NCI-H146 treated with DMSO at 0.1 percent for 48 hours (cell line): ENCODE measurements at regions not wholly inside any gene's neighbourhood (a gene's known extent, or its start where the extent isn't known, plus 50 kb on each side); places are given as distances from the start of the nearest gene placed in this dataset.

ENCODE experiments used
- DNase-seq: peaks from one replicate; lab custom pipeline; 2025; ENCODE audit not compliant: unreplicated experiment; lab: John Stamatoyannopoulos, UW

DNA sequence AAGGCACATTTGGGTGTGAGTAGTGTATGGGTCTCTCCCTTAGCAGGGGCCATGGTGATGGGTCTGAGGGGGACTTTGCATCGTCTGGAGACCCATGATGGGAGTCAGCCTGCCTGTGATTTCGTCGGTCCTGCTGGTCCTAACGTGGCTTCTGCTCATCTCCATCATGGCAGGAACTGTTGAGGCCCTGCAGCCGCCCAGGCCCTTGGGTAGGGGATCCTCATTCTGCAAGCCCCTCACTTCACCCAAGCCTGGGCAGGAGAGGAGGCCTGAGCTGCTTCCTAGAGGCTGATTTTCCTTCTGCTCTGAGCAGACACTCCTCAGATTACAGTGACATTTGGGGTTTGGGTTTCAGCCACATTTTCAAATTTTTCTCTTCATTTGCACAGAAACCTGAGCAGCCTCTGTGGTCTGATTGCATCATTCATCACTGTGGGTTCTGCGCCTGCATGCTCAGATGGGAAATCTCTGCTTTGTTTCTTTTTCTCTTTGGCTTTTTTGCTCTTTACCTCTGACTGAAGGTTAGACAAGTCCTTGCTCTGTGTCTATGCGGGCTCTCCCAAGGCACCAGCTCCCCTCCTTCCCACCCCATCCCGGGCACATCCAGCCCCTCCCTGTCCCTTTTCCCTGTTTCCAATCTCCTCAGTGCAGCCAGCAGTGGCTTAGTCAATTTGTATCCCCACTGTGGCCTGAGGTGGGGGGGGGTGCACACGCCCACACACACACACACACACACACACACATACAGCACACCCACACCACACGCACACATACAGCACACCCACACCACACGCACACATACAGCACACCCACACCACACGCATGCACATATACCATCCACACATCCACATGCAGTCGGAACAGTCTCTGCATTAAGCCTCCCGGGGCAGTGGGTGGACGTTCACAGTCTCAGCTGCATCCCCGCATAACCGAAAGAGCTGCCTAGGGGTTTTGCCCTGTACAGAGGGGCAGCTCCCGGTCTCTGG is 305.4 kb upstream of the HS6ST1 start:
- no peak for DNase-seq

DNA sequence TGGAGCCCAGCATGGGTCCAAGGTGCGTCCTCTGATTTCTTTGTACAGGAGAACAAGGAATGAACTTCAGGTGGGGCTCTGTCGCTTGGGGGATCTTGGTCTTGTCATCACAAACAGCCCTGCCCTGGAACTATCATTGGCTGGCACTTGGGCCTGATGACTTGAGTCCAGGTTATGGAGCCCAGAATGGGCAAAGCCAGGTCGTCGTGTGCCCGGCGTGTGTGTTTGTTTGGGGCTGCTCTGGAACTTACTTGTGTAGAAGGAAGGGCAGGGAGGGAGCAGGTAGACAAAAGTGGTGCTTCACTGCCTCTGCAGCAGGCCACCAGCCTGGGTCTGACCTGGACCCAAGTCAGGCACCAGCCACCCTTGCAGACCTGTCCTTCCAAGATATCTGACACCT is 306.3 kb upstream of the HS6ST1 start:
- no peak for DNase-seq

DNA sequence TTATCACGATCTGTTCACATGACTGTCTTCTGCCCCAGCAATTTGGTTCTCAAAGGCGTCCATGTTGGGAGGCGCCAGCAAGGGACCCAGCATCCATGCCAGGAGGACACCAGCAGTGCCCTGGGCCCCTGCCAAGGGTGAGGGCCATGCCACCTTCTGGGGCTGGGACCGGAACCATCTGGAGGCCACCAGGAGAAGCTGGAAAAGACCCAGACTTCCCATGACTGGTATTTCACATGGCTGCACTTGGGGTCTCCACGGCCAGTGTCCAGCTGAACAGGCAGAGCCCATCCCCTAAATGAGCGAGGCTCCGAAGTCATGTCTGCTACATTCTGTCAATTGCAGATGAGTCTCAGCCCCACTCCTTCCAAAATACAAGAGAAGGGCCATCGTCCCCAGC is 306.8 kb upstream of the HS6ST1 start:
- DNase-seq: no peak

DNA sequence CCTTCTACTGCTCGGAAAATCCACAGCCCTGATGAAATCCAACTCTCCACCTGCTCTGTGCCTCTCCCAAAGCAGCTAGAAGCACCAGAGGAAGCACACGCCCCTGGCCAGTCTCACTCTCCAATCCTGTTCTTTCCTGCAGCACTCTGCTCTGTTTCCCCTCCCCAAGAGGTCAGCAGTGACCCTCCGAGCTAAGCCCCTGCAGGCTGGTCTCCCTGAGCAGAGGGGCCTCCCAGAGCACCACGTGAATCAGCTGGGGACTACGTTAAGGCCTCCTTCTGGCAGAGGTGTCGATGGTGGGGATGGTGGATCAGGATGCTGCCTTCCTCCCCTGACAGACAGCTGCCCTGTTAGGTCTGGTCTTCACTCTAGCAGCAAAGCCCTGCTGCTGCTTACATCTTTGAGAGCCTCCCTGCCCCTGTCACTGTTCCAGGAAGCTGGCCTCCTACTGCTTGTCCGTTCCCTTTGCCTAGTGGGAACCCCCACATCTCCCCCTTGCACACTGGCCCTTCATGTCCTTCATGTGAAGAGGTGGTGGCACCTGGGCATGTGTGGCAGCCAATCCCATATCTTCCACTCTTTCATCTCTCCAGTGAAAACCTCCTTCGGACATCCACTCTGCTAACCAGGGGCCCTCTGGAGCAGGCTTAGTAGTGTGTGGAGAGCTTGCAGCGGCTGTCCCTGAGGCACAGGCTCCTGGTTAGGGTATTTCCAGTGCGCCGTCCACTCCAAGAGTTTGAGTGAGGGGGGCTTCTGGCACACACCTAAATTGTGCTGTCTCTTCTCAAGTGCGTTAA is 307.5 kb upstream of the HS6ST1 start:
- DNase-seq: no peak

DNA sequence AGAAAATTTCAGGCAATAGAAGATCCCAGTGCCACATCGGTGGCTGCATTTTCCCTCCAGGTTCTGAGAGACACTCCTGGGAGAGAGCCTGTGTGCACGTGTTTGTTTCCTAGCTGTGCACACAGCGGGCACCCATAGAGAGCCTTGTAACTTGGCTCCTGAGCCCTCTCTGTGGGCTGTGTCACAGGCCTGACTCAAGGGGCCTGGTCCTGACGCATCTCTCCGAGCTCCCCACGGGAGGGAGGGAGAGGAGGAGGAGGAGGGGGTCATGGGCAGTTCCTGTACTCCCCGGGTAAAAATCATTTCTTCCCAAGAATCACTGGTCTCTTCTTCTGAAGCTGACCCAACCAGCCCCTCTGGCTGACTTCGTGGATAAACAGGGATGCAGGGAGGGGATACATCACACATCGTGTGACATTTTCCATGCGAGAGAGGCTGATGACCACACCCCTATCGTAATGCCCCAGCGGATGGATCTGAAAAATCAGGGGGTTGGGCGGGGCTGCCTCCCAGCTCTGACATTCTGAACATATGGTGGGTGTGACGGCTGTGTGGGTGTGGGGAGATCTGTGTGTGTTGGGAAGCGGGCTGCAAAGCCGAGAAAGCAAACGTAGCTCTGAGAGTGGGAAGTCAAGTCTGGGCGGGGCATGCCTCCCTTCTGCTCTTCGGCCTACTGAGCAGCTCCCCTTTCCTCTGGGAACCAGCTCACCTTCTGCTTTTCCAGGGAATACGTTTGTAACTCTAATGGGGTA is 308.3 kb upstream of the HS6ST1 start:
- no peak for DNase-seq

DNA sequence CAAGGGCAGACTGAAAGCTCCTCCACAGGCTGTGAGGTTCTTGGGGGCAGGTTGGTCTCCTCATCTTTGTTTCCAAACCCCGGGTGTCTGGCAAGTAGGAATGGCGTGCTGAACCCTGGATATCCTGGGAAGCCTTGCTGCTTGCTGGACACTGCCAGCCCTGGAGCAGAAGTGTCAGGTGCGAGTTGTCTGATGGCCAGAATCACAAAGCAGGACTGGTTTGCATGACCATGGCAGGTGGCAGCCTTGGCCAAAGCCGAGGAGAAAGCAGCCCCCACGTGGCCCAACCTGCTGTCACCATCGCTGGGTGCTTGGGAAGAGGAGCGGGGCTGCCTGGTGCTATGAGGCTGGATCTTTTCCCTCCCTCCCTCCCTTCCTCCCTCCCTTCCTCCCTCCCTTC is 309.5 kb upstream of the HS6ST1 start:
- DNase-seq: no peak

DNA sequence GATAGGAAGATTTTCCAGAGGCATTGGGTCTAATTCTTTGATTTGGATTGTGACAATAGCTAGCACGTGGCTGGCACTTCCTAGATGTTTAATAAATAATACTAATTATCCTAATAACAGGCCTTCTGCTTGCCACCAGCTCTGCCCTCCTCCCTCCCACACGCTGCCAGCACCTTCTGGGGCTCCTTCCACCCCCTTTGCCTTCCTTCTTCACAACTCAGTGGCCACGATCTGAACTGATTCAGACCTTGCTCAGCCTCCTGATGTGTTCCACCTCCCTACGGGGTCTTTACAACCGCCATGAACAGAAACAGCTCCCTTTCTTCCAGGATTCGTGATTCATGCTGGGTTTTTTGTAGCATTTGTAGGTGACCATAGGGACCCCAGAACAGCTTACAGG is 310.3 kb upstream of the HS6ST1 start:
- no peak for DNase-seq

DNA sequence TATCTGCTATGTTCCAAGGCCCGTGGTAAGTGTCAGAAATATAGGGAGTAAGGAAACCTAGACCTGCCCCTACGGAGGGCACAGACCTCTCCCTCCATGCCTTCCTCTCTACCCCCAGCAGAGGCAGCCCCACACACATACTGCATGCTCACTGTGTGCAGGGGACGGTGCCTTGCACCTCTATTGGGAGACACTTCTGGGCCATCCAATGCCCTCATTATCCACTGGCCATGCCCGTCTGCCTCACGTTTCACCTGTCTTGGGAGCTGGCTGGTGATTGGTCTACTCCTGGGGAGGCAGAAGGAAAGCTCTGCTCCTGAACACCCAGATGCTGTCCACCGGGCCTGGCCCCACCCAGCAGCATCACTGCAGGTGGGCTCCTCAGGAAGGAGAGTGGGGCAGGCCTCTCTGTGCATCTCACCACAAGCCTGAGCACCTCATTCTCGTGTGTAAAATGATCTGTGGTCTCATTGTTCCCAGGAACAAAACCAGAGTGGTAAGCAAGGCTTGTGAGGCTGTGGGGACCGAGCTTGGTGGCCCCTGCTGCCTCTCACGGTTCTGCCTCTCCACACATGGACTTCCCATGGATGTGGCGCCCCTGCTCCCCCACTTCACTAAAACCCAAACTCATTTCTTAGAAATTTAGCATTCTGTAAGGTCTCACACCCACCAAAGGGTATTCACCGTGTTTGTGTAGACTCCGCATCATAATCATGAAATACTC is 312.5 kb upstream of the HS6ST1 start:
- DNase-seq: no peak

DNA sequence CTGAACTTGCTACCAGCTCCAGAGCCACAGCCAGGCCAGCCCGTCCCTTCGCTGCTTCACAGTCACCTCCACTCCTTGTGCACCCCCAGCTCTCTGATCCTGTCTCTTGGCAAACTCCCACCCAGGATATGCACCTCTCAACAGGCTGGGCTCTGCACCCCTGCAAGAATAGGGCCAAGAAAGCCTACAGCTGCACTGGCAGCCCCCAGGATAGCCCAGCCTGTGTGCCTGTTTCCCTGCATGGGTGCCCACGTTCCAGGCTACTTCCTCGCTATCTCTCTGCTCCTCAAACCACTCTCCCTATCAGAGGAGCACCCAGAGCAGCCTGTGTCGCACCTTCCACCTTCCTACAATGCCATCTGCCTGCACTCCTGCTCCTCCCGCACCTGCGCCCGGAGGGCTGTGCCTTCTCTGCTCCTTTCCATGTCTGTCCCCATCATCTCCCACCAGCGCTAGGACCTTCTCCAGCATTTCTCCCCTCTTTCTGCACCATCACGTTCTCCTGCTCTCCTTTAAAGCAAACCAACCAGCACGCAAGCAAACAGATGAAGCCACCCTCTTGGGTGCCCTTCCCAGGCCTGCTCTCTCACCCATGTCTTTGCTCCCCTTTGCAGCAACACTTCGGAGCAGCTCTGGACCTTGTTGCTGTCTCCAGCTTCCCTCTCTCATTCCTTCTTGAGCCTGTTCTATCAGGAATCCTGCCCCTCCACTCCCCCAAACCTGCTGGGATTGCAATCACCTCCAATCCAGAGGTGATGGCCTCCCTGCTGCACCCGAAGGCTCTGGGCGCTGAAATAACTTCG is 313.2 kb upstream of the HS6ST1 start:
- no peak for DNase-seq

DNA sequence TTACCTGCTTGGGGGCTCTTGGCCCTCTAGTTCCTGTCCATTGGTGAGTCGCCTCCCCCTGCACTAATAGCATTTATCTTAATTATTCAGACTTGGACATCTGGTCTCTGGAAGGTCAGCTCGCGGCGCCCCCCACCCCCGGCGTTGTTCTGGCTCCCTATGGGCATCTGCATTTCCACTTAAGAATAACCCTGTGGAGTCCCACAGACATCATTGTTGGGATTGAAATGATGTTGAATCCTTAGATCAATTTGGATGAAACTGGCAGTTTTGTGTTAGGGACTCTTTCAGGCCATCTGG is 313.8 kb upstream of the HS6ST1 start:
- DNase-seq: no peak

DNA sequence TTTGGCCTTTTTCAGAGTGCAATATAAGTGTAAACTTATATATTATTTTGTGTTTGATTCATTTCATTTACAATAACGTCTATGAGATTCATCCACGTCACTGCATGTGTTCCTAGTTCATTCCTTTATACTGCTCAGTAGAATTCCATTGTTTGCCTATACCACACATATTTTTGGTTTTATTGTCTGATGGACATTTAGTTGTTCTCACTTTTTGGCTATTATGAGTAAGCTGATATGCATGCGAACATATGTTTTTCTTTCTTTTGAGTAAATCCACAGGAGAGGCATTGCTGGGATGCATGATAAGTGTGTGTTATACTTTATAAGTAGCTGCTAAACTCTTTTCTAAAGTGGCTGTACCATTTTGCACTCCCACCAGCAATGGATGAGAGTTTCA is 314.8 kb upstream of the HS6ST1 start:
- no peak for DNase-seq

DNA sequence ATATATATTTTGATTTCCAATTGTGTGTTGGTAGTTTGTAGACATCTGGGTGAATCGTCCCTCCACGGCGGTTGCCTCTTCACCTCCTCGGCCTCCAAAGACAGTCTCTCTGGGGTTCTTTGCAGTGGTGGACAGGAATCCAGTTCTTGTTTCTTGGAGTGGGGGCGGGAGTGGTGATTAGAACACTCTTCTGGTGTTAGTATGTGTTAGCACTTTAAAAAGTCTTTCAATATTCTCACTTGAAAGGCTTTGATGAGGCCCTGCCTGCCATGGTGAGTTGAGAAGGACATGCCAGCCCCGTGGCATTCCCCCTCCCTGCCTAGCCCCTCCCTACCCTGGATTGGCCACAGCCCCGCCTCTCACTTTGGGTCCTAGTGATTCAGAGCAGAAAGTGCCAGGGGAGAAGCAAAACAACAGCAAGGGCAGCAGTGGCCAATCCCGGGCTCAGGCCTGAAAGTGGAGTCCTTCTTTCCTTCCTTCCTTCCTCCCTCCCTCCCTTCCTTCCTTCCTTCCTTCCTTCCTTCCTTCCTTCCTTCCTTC is 316.8 kb upstream of the HS6ST1 start:
- no peak for DNase-seq

DNA sequence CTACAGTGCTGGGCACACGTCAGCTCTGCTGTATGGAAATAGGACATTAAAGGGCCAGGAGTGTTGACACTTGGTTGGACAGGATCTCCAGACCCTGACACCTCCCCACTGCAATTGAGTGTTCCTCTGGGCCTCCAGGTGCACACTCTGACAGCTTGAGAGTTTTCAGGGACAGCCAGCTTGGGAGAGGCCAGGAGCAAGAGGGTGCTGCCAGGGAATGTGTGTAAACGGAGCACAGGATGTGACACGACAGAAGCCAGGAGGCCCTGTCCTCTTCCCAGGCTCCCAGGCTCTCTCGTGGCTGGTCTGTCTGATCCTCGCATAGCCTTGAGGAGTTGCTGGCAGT is 318.1 kb upstream of the HS6ST1 start:
- no peak for DNase-seq

DNA sequence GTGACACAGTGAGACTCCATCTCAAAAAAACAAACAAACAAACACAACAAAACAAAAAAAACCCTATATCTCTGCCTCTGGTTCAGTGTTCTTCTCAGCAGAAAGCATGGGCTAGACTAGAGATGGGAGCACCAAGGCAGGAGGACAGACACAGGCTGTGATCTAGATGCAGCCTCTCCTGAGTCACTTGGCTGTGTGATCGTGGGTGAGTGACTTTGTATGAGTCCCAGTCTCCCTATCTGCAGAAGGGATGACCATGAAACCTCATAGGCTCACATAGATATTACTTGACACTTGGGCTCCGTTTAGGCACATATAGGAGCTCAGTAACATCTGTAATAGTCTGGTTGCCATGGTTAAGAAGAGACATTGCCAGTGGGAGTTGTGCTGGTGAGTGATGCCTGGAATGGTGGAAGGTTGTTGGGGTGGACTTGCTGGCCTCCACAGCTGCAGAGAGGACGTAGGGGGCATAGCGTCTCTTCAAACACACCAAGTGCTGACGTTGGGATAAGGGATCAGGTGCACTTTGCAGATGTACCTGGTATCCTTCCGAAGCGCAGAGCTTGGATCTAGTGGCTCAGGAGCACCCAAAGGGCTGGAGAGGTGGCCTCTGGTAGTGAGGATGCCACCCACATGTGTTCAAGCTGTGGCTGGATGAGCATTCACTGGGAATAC is 318.9 kb upstream of the HS6ST1 start:
- DNase-seq: no peak

DNA sequence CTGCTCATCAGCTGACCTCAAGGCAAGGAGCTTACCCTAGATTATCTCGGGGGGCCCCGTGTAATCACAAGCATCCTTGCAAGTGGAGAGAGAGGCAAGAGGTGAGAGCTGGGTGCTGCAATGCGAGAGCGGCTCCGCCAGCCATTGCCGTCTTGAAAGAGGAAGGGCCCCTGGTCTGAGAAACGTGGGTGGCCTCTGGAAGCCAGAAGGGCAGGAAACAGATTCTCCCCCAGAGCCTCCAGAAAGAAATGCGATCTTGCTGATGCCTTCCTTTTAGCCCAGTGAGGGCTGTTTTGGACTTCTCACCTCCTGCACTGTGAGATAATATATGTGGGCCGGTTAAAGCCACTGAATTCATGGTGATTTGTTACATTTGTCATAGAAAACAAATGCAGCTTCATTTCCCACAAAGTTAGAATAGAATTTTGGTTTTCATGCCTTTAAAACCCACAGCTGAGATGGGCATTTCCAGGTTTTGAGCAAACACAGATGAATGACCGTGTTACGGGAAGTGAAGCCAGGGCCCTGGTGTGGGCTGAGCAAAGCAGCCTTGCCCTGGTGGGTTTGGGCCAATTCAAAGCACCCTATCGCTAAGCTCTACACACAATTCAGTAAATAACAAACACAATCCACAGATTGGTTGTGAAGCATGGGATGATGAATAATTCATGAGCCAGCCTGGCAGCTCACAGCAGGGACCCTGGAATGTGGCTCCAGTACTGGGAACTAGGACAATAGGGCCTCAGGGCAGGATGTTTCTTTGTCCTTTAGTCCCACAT is 319.9 kb upstream of the HS6ST1 start:
- DNase-seq: no peak

DNA sequence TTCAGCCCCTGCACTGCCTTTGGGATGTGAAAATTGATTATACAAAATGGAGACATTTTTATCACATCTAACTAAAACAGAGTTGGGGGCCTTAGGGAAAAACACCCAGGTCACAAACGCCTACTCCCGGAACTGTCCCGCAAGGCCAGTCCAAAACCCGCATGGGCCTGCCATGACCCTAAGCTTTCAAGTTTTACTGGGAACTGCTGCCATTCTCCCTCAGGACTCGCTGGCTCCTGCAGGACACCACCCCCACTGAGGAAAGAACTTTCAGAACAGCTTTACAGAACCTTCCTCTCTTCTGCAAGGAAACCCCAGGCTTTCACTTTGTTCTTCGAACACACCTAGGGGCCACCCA is 320.4 kb upstream of the HS6ST1 start:
- DNase-seq: no peak

DNA sequence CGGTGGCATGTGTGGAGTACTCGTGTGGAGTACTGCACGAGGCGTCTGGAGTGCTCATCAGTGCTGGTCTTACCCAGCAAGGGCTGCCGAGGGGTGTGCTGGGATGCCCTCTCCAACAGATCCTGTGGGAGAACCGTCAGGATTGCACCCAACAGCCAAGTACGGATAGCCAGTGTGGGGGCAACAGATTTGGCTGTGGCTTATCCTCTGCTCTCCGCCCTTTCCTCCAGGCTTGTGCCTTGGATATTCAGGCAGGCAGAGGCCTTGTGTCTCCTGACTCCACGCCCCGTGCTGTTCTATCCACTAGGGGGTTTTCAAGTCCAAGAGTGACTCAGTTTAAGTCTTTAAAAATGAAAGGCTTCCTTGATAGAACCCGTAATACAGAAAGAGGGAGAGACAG is 321.0 kb upstream of the HS6ST1 start:
- DNase-seq: no peak

DNA sequence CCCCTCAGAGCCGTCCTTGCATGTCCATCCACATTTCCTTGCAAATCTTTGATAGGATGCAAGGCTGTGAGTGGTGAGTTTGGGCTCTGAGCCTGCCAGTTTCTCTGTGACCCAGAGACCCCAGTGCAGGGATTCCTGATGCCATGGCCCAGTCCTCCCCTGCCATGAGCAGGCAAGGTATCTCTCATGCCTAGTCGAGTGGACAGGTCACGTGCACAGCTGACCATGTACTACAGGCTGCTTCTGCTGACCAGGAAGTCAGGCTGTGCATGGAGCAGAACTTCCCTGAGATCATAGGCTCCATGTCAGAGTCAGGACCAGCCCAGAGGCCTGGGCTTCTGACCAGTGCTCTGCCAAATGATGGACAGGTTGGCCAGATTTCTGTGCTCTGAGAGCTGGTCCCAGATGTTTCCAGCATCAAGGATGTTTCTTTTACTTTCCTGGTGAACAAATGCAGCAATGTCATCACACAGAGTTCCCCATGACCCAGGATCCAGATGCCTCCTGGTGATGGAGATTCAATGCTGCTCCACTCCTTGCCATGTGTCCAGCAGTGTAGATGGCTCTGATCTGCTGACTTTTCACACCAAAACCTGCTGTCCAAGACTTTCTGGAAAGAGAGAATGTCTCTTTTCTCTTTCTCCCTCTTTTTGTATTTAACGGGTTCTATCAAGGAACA is 321.6 kb upstream of the HS6ST1 start:
- no peak for DNase-seq
